Kidney tubule cell (primary cell): ENCODE measurements at regions not wholly inside any gene's neighbourhood (a gene's known extent, or its start where the extent isn't known, plus 50 kb on each side); places are given as distances from the start of the nearest gene placed in this dataset.
"Not testable (repeated sequence)": the region's sequence is repeated elsewhere in the genome, so short reads cannot be mapped to it uniquely, and the experiment has no call there.

ENCODE experiments used
- DNase-seq: peaks from one replicate; pipeline ENCODE4 v3.0.0-alpha.2; 2018; ENCODE audit warnings: low spot score

DNA sequence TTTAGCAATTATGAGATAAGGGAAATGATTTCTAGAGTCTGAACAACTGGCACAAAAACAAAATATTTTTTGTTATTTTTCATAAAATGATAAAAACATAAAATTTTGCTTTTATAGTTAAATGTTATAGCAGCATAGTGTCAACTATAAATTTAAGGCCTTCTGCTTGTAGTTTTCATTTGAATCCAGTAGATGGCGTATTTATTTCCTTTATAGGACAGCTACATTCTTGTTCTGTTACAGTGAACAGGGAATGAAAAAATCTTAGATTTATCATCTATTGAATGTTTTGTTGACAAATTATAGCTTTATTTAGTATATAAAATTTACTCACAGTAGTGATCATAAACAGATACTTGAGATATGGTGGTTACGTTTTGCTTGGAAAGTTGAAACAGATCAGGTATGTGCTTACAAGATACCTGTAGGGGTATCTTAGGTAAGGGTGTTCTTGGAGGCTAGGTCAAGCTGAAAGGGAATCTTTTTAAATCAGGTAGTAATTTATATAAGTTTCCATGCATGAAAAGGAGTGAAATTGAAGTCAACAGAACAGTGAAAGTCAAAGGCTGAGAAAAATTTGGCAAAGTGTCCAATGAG lies 239.3 kb upstream of the GRIN3A start:
- peak; percentile 40 for DNase-seq

DNA sequence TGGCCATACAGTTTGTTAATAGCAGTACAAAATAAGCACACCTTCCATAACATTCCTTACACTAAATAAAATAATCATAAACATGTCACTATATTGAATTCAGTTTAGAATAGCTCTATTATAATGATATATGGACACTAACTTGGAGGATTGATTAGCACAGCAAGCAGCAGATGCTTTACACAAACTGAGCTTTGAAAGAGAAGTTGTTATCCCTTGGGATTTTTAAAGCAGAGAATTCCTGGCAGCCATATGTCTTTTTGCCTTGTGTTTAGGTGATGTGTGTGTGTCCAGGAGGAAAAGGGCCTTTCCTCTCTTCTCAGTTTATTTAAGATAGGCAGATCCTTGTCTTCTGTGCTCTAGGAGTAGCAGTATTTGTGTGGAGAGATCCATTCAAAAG lies 232.2 kb upstream of the GRIN3A start:
- DNase-seq, result no peak

DNA sequence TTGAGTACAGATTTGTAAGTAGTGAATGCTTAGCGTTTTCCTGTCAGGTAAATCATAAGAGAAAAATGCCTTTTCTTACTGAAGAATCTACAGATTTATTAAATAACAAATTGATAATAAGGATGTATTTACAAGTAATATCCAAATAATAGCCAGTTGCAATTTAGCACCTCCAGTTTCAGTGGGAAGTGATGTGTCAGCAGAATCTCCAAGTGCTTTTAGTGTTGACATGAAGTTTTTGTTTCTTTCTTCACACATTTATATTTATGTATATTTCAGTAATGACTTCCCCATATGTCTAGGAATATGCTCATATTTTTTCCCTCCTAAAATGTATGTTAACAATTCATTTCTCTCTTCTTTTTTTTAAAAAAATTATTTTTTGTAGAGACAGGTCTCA lies 229.9 kb upstream of the GRIN3A start:
- no peak for DNase-seq

DNA sequence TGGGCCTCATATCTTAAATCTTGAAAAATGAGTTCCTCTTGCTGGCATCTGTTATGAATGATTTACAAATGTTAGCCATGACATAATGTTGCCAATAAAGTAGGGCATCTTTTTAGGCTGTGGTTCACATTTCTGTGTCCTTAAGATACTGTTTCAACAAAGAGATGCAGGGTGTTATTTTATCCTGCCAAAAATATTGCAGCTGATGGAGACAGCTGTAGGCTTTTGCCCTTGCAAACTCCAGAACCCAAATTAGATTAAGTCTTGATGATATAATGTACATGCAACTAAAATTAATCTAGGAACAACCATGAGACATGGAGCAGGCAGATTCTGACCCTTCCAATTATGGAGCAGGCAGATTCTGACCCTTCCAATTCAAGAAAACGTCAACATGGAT lies 228.2 kb upstream of the GRIN3A start:
- no peak for DNase-seq

DNA sequence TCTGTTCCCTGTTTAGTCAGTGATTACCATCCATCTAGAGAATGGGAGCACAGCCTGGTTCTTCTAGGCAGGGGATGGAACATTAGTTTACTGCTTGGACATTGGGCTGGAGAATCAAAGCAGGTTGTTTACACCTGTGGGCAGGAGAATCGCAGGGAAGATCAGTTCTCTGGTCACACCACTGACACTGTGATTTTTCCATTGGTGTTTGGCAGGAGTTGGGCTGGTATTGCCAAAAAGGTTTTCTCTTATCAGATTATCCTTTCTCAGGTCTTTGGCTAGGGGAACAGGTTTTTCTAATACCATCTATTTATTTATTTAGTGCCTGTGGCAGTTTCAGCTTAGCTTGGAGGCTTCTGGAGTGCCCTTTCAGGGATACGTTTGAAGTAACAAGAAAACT lies 219.3 kb upstream of the GRIN3A start:
- no peak for DNase-seq

DNA sequence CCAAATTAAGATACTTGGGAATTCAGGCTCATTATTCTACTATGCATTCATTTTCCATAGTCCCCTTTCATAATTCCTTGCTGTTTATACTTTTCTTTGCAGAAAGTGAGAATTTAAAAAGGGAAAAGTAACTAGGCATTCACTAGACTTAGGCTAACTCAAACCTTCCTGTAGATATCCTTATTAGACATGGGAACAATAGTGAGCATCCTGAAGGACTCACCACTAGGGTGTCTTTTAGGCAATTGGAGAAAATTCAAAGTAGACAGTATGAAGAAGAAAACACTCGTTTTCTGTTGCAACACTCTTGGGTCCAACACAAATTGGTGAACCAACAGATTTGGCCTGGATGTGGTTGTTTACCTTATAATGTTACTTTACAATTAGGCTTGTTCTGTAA lies 213.2 kb upstream of the GRIN3A start:
- DNase-seq, result no peak

DNA sequence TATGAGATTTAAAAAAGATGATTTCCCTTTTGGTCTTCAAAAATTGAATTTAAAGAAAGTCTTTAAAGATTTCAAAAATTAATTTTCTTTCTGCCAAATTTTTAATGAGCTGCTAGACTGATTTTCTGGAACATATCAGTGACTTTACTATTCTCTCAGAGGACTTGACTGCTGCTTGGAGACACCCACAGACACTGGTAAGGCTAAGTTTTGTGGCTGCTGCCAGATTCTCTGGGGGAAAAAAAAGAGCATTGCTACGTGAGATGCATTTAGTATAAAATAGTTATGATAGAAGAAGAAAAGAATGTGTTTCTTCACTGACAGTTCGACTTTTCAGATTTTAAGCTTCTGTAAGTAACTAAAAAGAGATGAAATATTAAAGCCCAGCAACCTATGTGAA lies 193.3 kb upstream of the GRIN3A start:
- DNase-seq, result no peak

DNA sequence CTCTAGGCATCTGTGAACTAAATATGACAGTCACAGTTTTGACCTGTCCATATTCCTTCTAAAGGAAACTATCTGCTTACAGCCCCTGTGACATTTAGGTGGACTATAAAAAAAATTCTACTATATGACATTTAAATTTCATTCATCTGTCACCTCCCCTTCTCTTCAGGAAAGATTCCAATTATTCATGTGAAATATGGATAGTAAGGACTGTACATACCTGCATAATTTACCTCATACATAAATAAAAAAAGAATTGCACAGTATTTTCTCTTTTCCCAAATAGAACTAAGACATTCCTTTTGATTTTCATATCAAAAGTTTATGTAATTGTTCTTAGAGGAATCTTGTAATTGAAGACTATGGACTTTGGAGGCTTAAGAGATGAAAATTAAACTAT lies 192.3 kb upstream of the GRIN3A start:
- DNase-seq, result no peak

DNA sequence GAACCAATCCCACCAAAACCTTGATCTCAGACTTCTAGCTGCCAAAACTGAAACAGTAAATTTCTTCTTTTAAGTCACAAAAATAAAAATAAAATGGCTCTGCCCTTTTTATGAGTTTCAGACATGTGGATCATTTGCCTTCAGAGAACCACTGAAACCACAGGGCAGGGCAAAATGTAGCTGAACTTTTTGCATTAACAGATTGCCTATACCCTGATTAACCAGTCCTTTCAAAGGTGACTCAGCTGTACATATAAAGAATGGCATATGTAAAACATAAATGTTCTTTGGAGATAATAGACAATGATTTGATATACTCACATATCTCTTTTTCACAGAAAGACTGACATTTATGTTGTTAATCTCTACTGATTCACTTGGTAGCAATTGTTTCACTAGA lies 187.1 kb upstream of the GRIN3A start:
- DNase-seq, result no peak

DNA sequence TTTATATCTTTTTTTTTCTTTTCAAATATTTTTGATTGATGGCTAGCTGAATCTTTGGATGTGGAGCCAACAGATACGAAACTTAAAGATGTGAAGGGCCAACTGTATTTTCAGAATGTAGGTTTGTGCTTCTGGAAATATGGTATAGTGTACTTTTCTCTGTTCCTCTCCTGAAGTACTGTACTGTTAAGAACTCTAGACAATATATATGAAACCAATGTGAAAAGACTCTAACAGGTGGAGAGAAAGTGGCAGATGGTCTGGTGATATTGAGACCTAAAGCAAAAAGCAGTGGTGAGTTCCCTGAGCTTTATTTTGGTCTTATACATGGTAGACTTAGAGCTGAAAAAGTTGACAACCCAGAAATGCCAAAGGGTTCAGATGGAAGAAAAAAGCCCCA lies 185.0 kb upstream of the GRIN3A start:
- DNase-seq, result no peak

DNA sequence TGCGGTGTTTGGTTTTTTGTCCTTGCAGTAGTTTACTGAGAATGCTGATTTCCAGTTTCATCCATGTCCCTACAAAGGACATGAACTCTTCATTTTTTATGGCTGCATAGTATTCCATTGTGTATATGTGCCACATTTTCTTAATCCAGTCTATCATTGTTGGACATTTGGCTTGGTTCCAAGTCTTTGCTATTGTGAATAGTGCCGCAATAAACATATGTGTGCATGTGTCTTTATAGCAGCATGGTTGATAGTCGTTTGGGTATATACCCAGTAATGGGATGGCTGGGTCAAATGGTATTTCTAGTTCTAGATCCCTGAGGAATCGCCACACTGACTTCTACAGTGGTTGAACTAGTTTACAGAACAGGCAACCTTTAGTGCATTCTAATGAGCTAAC lies 178.5 kb upstream of the GRIN3A start:
- not testable (repeated sequence) for DNase-seq

DNA sequence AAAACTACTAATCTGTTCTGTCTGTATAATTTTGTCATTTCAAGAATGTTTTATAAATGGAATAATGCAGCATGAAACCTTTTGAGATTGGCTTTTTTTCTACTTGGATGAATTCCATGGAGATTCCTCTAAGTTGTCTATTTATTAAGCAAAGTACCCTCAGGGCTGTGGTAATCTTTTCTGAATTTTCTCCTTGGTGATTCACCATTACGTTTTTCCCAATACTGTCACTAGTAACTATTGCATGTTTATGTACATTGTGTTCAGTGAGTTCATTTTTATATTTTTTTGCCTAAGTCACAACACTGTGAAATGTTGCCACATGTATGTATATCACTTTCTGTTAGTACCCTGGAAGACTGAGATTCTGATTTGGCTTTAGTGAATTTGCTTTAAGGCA lies 177.0 kb upstream of the GRIN3A start:
- DNase-seq, result no peak

DNA sequence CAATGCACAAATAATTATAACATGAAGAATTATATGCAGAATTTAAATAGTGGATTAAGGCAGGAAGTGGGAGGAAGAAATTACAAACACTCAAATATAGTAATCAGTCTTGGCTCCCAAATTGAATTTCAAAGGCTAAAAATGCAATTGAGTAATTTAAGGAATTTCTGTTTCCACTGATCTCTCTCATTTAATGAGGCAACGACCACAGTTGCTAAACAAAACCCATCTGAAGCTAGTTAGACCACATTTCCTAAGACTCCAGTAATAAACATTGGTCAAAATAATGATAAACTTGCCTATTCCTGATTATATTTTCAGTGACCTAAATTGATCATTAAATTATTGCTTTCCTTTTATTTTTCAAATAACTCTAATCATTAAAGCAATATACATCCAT lies 174.3 kb upstream of the GRIN3A start:
- DNase-seq, result no peak

DNA sequence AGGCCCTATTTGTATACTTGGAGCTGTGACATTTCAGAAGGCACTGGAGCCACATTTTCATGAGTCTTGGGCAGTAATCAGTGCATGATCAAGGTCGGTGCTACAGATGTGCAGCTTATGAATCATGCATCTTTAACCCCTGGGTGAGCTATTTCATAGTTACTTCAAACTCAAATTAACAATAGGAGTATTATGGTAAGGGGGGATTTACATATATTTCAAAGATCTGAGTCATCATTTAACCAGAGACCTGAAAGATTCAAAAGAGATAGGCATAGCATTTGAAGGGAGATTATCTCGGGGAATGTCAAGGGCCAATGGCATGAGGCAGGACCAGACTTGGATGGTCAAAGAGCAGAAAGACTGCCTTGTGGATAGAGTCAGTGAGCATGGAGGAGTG lies 169.0 kb upstream of the GRIN3A start:
- DNase-seq, result no peak

DNA sequence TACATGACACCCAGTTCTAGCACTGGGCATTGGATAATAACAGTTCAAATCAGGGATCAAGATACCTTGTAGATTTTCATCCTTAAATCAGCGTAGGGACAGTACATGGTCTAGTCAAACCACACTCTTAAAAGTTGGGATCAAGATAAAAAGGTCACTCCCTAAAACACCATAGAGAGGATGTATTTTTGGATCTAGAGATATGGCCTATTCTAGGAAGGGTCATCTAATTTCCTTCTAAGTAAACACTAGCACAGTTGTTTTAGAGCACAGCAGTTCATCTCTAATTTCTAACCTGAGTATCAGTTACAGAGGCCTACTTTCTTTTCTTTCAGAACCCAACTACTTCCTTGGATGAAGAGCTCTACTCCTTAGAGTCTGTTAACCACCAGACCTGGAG lies 166.4 kb upstream of the GRIN3A start:
- no peak for DNase-seq

DNA sequence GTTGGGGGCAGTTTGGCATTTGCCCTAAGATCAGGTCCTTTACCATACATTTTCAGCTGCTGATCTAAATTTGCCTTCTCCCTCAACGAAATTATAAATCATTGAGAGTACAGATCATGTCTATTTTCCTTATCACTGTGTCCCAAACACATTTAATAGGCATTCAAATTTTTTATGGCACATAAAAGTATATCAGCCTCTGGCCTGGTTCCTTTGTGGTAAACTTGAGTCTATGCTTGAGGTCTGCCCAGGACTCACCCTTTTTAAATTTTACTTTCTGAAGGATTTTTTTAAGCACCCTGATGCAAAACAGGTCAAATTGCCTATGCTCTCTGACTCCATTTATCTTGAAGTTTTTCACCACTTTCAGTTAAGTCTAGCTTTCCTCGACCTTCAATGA lies 163.6 kb upstream of the GRIN3A start:
- no peak for DNase-seq

DNA sequence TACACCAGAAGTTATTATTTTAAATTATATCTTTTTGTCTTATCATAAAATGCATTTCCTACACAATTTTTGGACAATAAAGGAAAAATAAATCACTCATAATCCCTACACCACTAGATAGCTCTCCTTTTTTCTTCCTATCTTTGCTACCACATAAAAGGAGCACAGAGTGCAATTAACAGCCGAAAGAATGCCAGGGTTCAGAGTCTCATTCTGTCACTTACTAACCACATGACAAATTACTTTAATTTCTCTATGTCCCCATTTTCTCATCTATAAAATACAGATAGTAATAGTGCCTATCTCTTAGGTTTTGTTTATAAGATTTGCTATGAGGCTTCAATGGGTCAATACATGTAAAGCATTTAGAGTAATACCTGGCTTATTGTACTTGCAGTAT lies 158.7 kb upstream of the GRIN3A start:
- no peak for DNase-seq

DNA sequence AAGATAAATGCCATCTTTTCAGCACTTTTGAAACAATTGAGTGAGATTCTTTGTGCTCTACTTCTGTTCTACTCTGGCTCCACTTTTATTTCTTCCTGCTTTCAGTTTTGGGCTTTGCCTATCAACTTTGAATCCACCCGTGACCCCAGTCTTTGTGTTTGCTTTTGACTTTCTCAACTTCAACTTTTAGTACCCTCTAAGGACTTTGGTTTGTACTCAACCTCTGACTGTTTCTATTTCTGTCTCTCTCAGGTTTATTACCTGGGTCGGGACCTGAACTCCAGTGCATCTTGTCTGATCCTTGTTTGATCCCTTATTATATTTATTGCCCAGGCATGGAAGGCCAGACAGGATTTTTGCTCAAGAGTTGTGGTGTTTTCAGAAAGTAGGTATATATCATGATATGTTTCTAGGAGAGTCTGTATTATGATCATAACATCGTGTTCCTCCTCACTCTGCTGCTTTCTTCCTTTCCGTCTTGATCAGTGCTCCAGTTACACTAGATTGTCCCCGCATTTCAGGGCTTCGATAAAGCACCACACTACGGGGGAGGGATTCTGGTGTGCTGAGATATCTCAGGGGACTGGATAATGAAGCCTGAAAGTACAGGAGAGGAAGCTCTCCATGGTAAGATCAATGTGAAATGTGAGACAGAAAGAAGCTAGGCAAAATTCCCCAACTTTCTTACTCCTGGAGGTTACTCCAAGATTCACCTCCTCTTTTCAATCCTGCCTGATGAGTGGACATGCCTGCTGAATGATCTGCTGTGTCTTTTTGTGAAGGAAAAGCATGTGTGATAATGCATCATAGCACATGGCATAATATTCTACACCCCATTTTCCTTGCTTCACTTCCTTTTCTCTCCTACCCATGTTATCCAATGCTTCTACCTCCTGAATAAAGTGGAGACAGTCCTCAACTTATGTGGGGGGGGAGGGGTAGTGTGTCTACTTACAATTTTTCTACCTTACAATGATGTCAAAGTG lies 155.5 kb upstream of the GRIN3A start:
- no peak for DNase-seq

DNA sequence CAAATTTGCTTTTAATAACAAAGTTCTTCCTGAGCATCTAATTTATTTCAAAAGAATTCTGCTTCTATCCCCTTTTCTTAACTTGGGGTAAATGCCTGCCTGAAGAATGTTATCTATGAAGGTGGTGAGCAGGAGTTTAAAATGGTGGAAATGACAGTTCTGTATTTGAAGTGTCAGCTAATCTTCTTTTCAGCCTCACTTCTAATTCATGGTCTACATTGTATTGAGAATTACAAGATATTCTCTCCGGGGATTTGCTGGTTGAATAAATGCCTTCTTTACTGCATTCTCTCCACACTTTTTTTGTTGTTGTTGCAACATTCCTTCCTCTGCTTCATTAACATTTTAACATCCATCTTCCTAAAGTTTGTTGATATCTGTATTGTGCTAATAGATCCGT lies 143.1 kb upstream of the GRIN3A start:
- no peak for DNase-seq

DNA sequence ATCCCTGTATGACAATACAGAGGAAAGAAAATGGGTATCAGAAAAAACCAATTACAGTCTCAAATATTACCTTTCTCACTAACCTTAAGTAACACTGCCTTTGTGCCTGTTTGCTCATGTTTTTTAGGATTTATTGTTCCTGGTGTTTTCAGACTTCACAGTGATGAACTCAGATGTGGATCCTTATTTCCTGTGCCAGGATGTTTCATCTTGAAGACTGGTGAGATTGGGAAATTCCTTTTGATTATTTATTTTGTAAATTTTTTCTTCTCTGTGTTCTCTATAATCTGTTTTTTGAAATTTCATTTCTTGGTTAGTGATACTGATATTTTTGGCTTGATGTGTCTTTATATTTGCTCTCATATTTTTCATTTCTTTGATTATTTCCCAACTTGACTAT lies 142.4 kb upstream of the GRIN3A start:
- DNase-seq, result no peak

DNA sequence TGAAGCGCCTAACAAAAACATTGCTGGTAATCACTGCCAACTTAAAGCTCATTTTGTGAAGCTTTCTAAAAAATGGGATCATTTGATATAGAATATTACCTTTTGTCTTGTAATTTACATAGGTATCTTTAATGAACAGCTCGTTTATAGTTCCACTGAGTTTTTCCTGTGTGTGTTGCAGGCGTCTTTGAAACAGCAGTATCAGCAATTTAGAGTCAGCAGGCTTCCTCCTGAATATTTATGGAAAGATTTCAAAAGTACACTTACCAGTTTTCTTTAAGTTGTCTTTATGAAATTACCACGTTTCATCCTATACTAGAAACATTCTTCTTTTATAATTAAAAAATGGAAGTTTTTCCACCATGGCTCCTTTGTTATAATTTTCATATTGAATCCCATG lies 140.3 kb upstream of the GRIN3A start:
- DNase-seq, result no peak

DNA sequence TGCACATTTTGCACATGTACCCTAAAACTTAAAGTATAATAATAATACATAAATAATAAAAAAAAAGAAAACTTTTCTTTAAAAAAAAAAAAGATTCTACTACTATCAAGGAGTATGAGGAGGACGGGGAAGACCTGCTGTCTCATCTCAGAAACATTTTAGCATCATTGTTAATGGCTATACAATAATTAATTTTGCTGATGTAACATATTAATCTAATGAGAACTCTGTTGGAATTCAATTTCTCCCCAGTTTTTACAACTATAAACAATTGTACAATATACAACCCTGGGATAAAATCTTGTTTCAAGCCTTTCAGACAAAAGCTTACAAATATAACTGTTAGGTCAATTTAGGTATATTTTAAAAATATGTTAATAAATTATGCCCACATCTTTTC lies 139.0 kb upstream of the GRIN3A start:
- no peak for DNase-seq

DNA sequence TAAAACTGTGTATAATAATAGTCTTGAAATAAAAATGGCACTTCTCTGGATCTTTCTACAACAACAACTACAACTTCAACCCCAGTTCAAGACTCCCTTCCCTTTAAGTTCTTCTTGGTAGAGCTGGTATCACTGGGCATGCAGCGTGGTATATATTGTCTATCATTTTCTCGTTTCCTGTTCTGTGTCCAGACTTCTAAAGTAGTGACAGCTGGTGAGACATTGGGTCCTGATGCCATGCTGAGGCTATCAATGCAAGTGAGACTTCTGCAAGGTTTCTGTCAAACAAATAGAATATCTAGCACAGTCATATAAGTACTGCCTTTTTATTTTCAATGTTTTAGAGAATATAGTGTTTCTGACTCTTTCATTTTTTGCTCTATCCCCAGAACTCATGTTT lies 123.0 kb upstream of the GRIN3A start:
- no peak for DNase-seq

DNA sequence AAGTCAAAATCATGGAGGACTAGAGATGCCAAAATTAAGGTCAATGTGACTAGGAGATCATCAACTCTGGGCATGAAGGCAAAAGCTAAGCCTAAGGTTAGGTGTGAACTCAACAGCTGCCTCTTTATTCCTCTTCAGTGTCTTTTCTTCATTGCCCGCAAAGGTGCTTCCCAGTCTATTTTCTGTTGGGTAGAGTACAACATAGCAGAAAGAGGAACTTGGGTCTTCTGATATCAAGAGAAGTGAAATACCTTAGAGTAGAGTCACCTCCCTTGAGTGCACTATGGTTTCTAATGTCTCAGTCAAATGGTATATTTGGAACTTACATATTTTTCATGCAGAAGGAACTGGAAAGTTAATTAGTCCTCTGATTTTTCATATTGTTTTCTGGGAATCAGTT lies 122.5 kb upstream of the GRIN3A start:
- DNase-seq, result no peak
